Adrenal gland (tissue), 9 donors: ENCODE measurements at regions not wholly inside any gene's neighbourhood (a gene's known extent, or its start where the extent isn't known, plus 50 kb on each side); places are given as distances from the start of the nearest gene placed in this dataset.
"Not testable (repeated sequence)": the region's sequence is repeated elsewhere in the genome, so short reads cannot be mapped to it uniquely, and the experiment has no call there.

Experiments
- DNase-seq, 7 donors: peaks; one replicate each; pipeline ENCODE4 v3.0.0-alpha.2; 2019 to 2020
- H3K27ac ChIP-seq, 5 donors: fragments of 200-600 bp; sonication (generic) in 4 of 5; 1 replicate in 3 of 5; 2 replicates in 2 of 5; pipeline versions ENCODE4 v1.5.1 to v1.8.0; 2016 to 2020; ENCODE audit warnings: mild to moderate bottlenecking in 1 of 5
- H3K27me3 ChIP-seq: fragments of 200-600 bp; 2 replicates; pipeline ENCODE4 v1.8.0; 2021
- H3K36me3 ChIP-seq, 2 donors: fragments of 200-600 bp; replicated peaks in 1 of 2; 1 replicate in 1 of 2; 2 replicates in 1 of 2; pipeline versions ENCODE4 v1.5.1 to v1.8.0; 2018 to 2022
- H3K4me1 ChIP-seq, 2 donors: fragments of 200-600 bp; replicated peaks in 1 of 2; 1 replicate in 1 of 2; 2 replicates in 1 of 2; pipeline versions ENCODE4 v1.5.1 to v1.8.0; 2018 to 2021
- H3K4me3 ChIP-seq, 4 donors: fragments of 200-600 bp; sonication (generic) in 3 of 4; one replicate each; pipeline ENCODE4 v1.5.1; 2016 to 2018
- H3K9me3 ChIP-seq, 3 donors: fragments of 200-600 bp; sonication (generic) in 1 of 3; replicated peaks in 1 of 3; 1 replicate in 2 of 3; 2 replicates in 1 of 3; pipeline versions ENCODE4 v1.5.1 to v1.8.0; 2016 to 2021
- CTCF ChIP-seq, 6 experiments: fragments of 450-650 bp in 4 of 6; fragments of 200-600 bp in 2 of 6; sonication (generic) in 1 of 6; IDR thresholded peaks; 1 replicate in 5 of 6; 2 replicates in 1 of 6; pipeline versions ENCODE4 v1.5.1 to v1.8.0; 2016 to 2021; ENCODE audit warnings: antibody characterized with exemption in 6 of 6, mild to moderate bottlenecking in 2 of 6, moderate library complexity in 1 of 6
- POLR2A ChIP-seq, 2 donors: fragments of 450-650 bp; IDR thresholded peaks; one replicate each; pipeline ENCODE4 v1.6.1; 2017; ENCODE audit warnings: antibody characterized with exemption in 2 of 2, mild to moderate bottlenecking in 2 of 2, moderate library complexity in 1 of 2
- WGBS, 4 donors: extraction: QIAGEN DNeasy Blood & Tissue Kit in 2 of 4; methylation state at CpG; one replicate each; pipeline versions ENCODE4 v1.1.5 to v1.1.7; 2013 to 2017; 5-methylcytosine and 5-hydroxymethylcytosine counted together
- intact Hi-C, 2 donors: fragments of 100-400 bp; cut with DNase I; formaldehyde crosslinking; loops; one replicate each; pipeline versions ENCODE4 v1.14.1 to v1.15.0; 2022 to 2023
- donor health status: healthy with polysubstance abuse.
- donor health status: Bipolar disorder and iron deficiency.
- donor health status: DM: yes; HTN: yes; CAD: no.
- donor health status: DM: no; HTN: no; CAD: no.
- donor health status: DM: no; HTN: no; CAD: no.

GRCh38 chr2:77725045-77725444 is 202.9 kb upstream of the LRRTM4 start:
- Histone ChIP-seq H3K9me3 (no peaks in the 10 kb centered on the region), H3K4me3 (no peak overlapping the region), H3K27me3 (no peaks in the 10 kb centered on the region), H3K4me1 (no peaks in the 10 kb centered on the region), H3K36me3 (no peaks in the 10 kb centered on the region), H3K27ac (no peak overlapping the region)
- 86 to 100% (median 88%) methylated on average over 1 of the region's 1 CpG for WGBS, 4 donors
- intact Hi-C loops = no loop called here
- no peak for DNase-seq
- no peak for TF ChIP-seq CTCF (IDR thresholded peaks at IDR 0.05)
- TF ChIP-seq POLR2A (IDR thresholded peaks at IDR 0.05) = no peak

- H3K9me3 ChIP-seq, DNase-seq, H3K27me3 ChIP-seq, intact Hi-C loops, H3K36me3 ChIP-seq, H3K4me3 ChIP-seq, H3K27ac ChIP-seq, H3K4me1 ChIP-seq: not testable (repeated sequence)
- WGBS, 4 donors = 93 to 98% (median 94%) methylated on average over 4 to 39 of the region's 39 CpGs
These were observed 212.6 kb upstream of the LRRTM4 start for GRCh38 chr2:77734662-77735340.

GRCh38 chr2:77737236-77737635 is 215.1 kb upstream of the LRRTM4 start:
- 47 to 64% (median 53%) methylated on average over 3 of the region's 3 CpGs for WGBS, 4 donors
- H3K27me3 ChIP-seq = no peaks in the 10 kb centered on the region
- no peaks in the 10 kb centered on the region for H3K4me1 ChIP-seq
- peaks cover 0 to 5% (median 0%) of the 10 kb centered on the region in 3 donors for H3K9me3 ChIP-seq
- no peak overlapping the region for H3K4me3 ChIP-seq
- DNase-seq = no peak
- H3K36me3 ChIP-seq = no peaks in the 10 kb centered on the region
- H3K27ac ChIP-seq = no peak overlapping the region
- intact Hi-C loops = no loop called here
- TF ChIP-seq POLR2A (IDR thresholded peaks at IDR 0.05) (no peak), CTCF (IDR thresholded peaks at IDR 0.05) (no peak)

GRCh38 chr2:77746780-77747179 is 224.6 kb upstream of the LRRTM4 start:
- TF ChIP-seq CTCF (IDR thresholded peaks at IDR 0.05) (no peak), POLR2A (IDR thresholded peaks at IDR 0.05) (no peak)
- H3K27ac ChIP-seq = no peak overlapping the region
- WGBS, 4 donors = 73 to 78% (median 75%) methylated on average over 2 of the region's 2 CpGs
- H3K27me3 ChIP-seq = no peaks in the 10 kb centered on the region
- no peak for DNase-seq
- H3K4me3 ChIP-seq = no peak overlapping the region
- no peaks in the 10 kb centered on the region for H3K4me1 ChIP-seq
- H3K36me3 ChIP-seq = no peaks in the 10 kb centered on the region
- no peaks in the 10 kb centered on the region for H3K9me3 ChIP-seq
- intact Hi-C loops = no loop called here

- H3K36me3 ChIP-seq, intact Hi-C loops, H3K4me1 ChIP-seq, H3K9me3 ChIP-seq, H3K4me3 ChIP-seq, H3K27me3 ChIP-seq, DNase-seq, H3K27ac ChIP-seq: not testable (repeated sequence)
- WGBS, 4 donors = 83 to 90% (median 87%) methylated on average over 28 to 30 of the region's 30 CpGs
These were observed 231.7 kb upstream of the LRRTM4 start for GRCh38 chr2:77753710-77754345.
